Vagina (tissue), 2 donors: ENCODE measurements at regions not wholly inside any gene's neighbourhood (a gene's known extent, or its start where the extent isn't known, plus 50 kb on each side); places are given as distances from the start of the nearest gene placed in this dataset.

Experiments used
- DNase-seq, 2 donors: peaks; one replicate each; pipeline ENCODE4 v3.0.0-alpha.2; 2017; ENCODE audit errors: extremely low spot score in 2 of 2
- H3K27ac ChIP-seq: fragments of 200-600 bp; sonication (generic); one replicate; pipeline ENCODE4 v1.5.1; 2019
- H3K27me3 ChIP-seq: fragments of 200-600 bp; sonication (generic); one replicate; pipeline ENCODE4 v1.5.1; 2019
- H3K36me3 ChIP-seq, 2 donors: fragments of 200-600 bp; sonication (generic); one replicate each; pipeline ENCODE4 v1.5.1; 2017 to 2019
- H3K4me1 ChIP-seq: fragments of 200-600 bp; sonication (generic); one replicate; pipeline ENCODE4 v1.5.1; 2019
- H3K4me3 ChIP-seq, 2 donors: fragments of 200-600 bp; sonication (generic); 1 replicate in 1 of 2; 2 replicates in 1 of 2; pipeline ENCODE4 v1.5.1; 2016 to 2019
- H3K9me3 ChIP-seq: fragments of 200-600 bp; sonication (generic); one replicate; pipeline ENCODE4 v1.5.1; 2019
- POLR2A ChIP-seq, 2 donors: fragments of 450-650 bp; IDR thresholded peaks; one replicate each; pipeline ENCODE4 v1.6.1; 2017; ENCODE audit warnings: antibody characterized with exemption in 2 of 2, mild to moderate bottlenecking in 2 of 2, moderate library complexity in 2 of 2
- POLR2AphosphoS5 ChIP-seq, 2 donors: sonication (generic); formaldehyde crosslinking; IDR thresholded peaks; one replicate each; pipeline ENCODE4 v1.9.0; 2017; ENCODE audit warnings: antibody characterized with exemption in 2 of 2, mild to moderate bottlenecking in 2 of 2, low read depth in 1 of 2; ENCODE audit not compliant: insufficient read depth in 1 of 2
- intact Hi-C: fragments of 100-400 bp; cut with DNase I; formaldehyde crosslinking; loops from one replicate; pipeline ENCODE4 v1.15.1; 2023
- TF ChIP-seq, protein P1 (sequence below), 3 experiments: fragments of 450-650 bp in 2 of 3; fragments of 200-600 bp in 1 of 3; sonication (generic) in 1 of 3; IDR thresholded peaks; one replicate each; pipeline ENCODE4 v1.5.1; 2017 to 2019; ENCODE audit warnings: antibody characterized with exemption in 3 of 3, mild to moderate bottlenecking in 2 of 3, moderate library complexity in 2 of 3

DNA sequence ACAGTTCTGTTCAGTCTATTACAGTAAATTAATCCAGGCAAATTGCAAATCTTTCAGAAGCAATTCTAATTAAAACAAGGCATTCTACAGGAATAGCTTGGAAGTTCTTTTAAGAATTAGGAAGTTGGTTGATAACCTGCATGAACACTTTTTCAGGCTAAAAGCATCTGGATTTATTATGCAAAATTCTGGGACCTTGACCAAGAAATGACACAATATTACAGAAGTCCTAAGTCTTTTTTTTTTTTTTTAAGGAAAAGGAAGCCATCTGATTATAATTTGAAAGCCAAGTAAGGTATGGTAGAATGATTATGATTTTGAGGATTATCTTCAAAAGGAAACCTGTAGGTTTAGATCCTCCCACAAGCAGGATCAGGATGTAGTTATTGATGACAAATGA, 74.7 kb upstream of the KCNK2 start:
- H3K27me3 ChIP-seq: no peaks in the 10 kb centered on the region
- no peaks in the 10 kb centered on the region for H3K9me3 ChIP-seq
- no peaks in the 10 kb centered on the region for H3K36me3 ChIP-seq
- H3K27ac ChIP-seq: no peak overlapping the region
- intact Hi-C loops: no loop called here
- H3K4me1 ChIP-seq: peaks cover 16% of the 10 kb centered on the region
- H3K4me3 ChIP-seq: no peak overlapping the region
- no peak for DNase-seq
- TF ChIP-seq POLR2AphosphoS5 (IDR thresholded peaks at IDR 0.05; ENCODE audit: insufficient read depth in 1 of 2, low read depth in 1 of 2) (no peak), POLR2A (IDR thresholded peaks at IDR 0.05) (no peak)
- TF ChIP-seq, protein P1, sequence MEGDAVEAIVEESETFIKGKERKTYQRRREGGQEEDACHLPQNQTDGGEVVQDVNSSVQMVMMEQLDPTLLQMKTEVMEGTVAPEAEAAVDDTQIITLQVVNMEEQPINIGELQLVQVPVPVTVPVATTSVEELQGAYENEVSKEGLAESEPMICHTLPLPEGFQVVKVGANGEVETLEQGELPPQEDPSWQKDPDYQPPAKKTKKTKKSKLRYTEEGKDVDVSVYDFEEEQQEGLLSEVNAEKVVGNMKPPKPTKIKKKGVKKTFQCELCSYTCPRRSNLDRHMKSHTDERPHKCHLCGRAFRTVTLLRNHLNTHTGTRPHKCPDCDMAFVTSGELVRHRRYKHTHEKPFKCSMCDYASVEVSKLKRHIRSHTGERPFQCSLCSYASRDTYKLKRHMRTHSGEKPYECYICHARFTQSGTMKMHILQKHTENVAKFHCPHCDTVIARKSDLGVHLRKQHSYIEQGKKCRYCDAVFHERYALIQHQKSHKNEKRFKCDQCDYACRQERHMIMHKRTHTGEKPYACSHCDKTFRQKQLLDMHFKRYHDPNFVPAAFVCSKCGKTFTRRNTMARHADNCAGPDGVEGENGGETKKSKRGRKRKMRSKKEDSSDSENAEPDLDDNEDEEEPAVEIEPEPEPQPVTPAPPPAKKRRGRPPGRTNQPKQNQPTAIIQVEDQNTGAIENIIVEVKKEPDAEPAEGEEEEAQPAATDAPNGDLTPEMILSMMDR (IDR thresholded peaks at IDR 0.05): no peak

DNA sequence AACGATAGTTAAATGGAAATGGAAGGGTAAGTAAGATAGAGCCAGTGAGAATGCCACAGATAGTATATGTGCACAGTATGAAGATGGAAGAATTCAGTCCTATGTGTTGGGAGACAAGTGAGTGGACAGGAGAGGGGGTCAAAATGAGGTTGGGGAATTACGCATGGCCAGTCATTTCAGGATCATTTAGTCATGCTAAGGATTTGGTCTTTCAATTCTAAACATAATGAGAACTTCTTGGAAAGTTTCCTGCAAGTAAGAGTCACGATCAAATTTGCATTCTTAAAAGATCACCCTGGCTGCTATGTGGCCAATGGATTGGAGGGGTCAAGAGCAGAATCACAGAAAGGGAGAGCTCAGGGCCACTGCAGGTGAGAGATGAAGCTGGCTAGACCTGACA, 64.0 kb upstream of the KCNK2 start:
- no peak for DNase-seq

DNA sequence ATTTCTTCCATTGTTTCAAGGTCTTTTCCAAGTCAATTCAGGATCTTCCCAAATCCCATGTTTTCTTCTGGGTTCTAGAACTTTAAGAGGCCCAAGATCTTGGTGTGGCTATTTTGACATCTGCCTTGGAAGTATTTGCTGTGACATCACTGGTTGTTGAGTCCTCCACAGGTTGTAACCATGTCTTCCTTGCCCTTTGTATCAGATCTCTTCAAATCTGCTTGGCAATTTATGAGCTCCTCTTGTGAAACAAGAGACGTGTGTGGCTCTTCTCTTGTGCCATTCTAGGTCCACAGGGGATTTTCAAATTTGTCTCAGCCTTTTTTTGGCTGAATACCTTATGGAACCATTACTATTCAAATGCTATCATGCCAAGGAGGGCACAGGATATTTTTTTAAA, 60.3 kb upstream of the KCNK2 start:
- Histone ChIP-seq H3K4me1 (peaks cover 20% of the 10 kb centered on the region), H3K4me3 (no peak overlapping the region), H3K27me3 (no peaks in the 10 kb centered on the region), H3K36me3 (no peaks in the 10 kb centered on the region), H3K9me3 (no peaks in the 10 kb centered on the region), H3K27ac (peak overlapping the region; percentile 63)
- no peak for DNase-seq
- intact Hi-C loops: no loop called here
- TF ChIP-seq, protein P1 (IDR thresholded peaks at IDR 0.05): no peak
- TF ChIP-seq POLR2A (IDR thresholded peaks at IDR 0.05) (no peak), POLR2AphosphoS5 (IDR thresholded peaks at IDR 0.05; ENCODE audit: insufficient read depth in 1 of 2, low read depth in 1 of 2) (no peak)

More for the DNA sequence above, 64.0 kb upstream of the KCNK2 start:
- no peaks in the 10 kb centered on the region for H3K27me3 ChIP-seq
- H3K36me3 ChIP-seq: no peaks in the 10 kb centered on the region
- TF ChIP-seq POLR2AphosphoS5 (IDR thresholded peaks at IDR 0.05; ENCODE audit: insufficient read depth in 1 of 2, low read depth in 1 of 2): no peak
- no peak for TF ChIP-seq POLR2A (IDR thresholded peaks at IDR 0.05)
- TF ChIP-seq, protein P1 (IDR thresholded peaks at IDR 0.05): no peak
- H3K9me3 ChIP-seq: no peaks in the 10 kb centered on the region
- intact Hi-C loops: no loop called here
- peaks cover 14% of the 10 kb centered on the region for H3K4me1 ChIP-seq
- no peak overlapping the region for H3K27ac ChIP-seq
- no peak overlapping the region for H3K4me3 ChIP-seq

DNA sequence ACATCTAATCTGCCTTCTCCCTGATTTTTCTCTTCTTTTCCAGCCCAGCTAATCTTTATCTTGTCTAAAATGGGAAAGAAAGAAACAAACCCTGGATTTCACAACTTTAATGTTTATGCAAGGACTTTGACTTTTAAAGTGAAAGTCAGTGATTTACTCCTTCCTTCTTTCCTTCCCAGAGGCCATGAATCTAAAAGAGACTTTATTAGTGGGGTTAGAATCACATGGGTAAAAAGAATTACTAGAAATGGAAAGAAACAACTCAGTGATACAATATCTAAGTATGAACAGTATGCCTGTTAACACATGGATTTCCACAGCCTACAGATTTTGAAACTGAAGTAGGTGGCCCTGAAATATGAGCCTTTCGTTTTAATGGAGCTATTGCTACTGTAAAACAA, 59.8 kb upstream of the KCNK2 start:
- H3K9me3 ChIP-seq: no peaks in the 10 kb centered on the region
- TF ChIP-seq POLR2AphosphoS5 (IDR thresholded peaks at IDR 0.05; ENCODE audit: insufficient read depth in 1 of 2, low read depth in 1 of 2): peak in 1 of 2 donors; percentile 38
- TF ChIP-seq, protein P1 (IDR thresholded peaks at IDR 0.05): no peak
- TF ChIP-seq POLR2A (IDR thresholded peaks at IDR 0.05): no peak
- no peaks in the 10 kb centered on the region for H3K36me3 ChIP-seq
- peak overlapping the region; percentile 63 for H3K27ac ChIP-seq
- no peak for DNase-seq
- no peaks in the 10 kb centered on the region for H3K27me3 ChIP-seq
- intact Hi-C loops: no loop called here
- H3K4me3 ChIP-seq: no peak overlapping the region
- H3K4me1 ChIP-seq: peaks cover 20% of the 10 kb centered on the region

DNA sequence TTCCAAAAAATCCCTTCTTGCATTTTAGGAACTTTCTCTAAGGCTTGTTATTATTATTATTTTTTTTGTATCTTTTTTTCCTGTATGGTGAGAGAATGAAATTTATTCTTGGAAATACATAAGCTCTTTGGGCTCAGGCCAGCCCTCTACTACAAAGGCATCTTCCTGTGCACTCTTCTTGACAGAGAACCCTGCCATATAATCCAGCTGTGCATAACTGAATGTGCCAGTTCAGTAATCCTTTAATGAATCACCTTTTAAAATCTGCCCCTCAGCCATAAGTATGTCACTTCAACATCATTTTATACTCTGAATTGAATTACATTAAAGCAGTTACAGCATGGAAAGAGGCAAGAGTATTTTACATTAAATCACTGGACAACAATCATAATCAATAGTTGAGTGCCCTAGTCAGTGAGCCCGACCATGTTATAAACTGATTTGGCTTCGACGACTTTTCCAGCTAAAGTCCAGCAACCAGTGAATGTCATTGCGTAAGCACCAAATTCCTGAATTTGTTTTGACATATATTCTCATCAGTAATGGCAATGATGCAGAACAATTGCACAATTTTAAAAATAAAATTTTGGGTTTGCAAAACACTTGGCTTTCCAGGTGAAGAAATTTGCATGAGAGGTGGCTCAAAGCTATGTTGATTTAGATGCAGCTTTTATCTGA, 59.2 kb upstream of the KCNK2 start:
- Histone ChIP-seq H3K36me3 (no peaks in the 10 kb centered on the region), H3K27ac (peak overlapping the region; percentile 61), H3K4me3 (no peak overlapping the region), H3K27me3 (no peaks in the 10 kb centered on the region), H3K4me1 (peaks cover 20% of the 10 kb centered on the region), H3K9me3 (no peaks in the 10 kb centered on the region)
- no peak for DNase-seq
- intact Hi-C loops: no loop called here
- TF ChIP-seq POLR2AphosphoS5 (IDR thresholded peaks at IDR 0.05; ENCODE audit: insufficient read depth in 1 of 2, low read depth in 1 of 2): no peak
- no peak for TF ChIP-seq POLR2A (IDR thresholded peaks at IDR 0.05)
- TF ChIP-seq, protein P1 (IDR thresholded peaks at IDR 0.05): no peak
